ENCODE measurements at regions not wholly inside any gene's neighbourhood (a gene's known extent, or its start where the extent isn't known, plus 50 kb on each side); places are given as distances from the start of the nearest gene placed in this dataset.

GRCh38 chr17:71402007-71402406 lies 718.8 kb upstream of the SOX9 start:
- Mint-ChIP-seq H3K4me1 (no peaks in the 10 kb centered on the region), H3K27me3 (no peaks in the 10 kb centered on the region), H3K27ac (no peak overlapping the region), H3K4me3 (no peak overlapping the region), H3K9me3 (ENCODE audit: insufficient read depth) (no peaks in the 10 kb centered on the region)
- Histone ChIP-seq H3K4me2 (replicated peaks; ENCODE audit: low read depth, low read length, poor library complexity, severe bottlenecking) (no peak overlapping the region), H3K27me3 (replicated peaks in 1 of 4; ENCODE audit: control extremely low read depth in 1 of 4, control insufficient read depth in 3 of 4, insufficient read depth in 4 of 4, low read length in 3 of 4) (no peaks in the 10 kb centered on the region), H3K36me3 (replicated peaks in 1 of 2; ENCODE audit: control extremely low read depth in 1 of 2, control insufficient read depth in 1 of 2, extremely low read depth in 1 of 2, insufficient read depth in 2 of 2, low read length in 1 of 2) (no peaks in the 10 kb centered on the region), H3K4me1 (ENCODE audit: control insufficient read depth in 2 of 2, insufficient read depth in 2 of 2, low read length in 2 of 2) (no peaks in the 10 kb centered on the region), H3K9ac (ENCODE audit: low read length) (no peak overlapping the region), H3K27ac (ENCODE audit: low read length in 2 of 2) (no peak overlapping the region), H2AFZ (ENCODE audit: insufficient read depth, low read depth, low read length, poor library complexity, severe bottlenecking) (no peak overlapping the region), H4K20me1 (ENCODE audit: control insufficient read depth, insufficient read depth, low read length, poor library complexity, severe bottlenecking) (no peaks in the 10 kb centered on the region), H3K79me2 (ENCODE audit: control insufficient read depth, insufficient read depth, low read length) (no peaks in the 10 kb centered on the region), H3K4me3 (ENCODE audit: control extremely low read depth in 1 of 5, extremely low read depth in 1 of 5, insufficient read depth in 1 of 5, low read depth in 2 of 5, low read length in 4 of 5) (no peak overlapping the region), H3K9me3 (ENCODE audit: control extremely low read depth in 1 of 3, control insufficient read depth in 2 of 3, insufficient read depth in 1 of 3, low read length in 2 of 3) (peaks cover 0 to 12% (median 0%) of the 10 kb centered on the region in 3 donors)
- WGBS (ENCODE audit: insufficient coverage), result no CpG with 5 or more reads among the region's 1 CpG
- DNase-seq, result no peak
- ChIA-PET POLR2A (no interaction called here), CTCF (interaction anchor here (0.7 kb wide), 1 partner anchor 850 kb away, joined by 6 read pairs; no protein-coding TSS in a partner anchor)
- intact Hi-C loops (cut with micrococcal nuclease), result no loop called here
- no peak for TF ChIP-seq EZH2 (IDR thresholded peaks at IDR 0.05; ENCODE audit: borderline replicate concordance, insufficient read depth, low read depth, low read length, poor library complexity, severe bottlenecking)
- no peak for TF ChIP-seq CTCF (IDR thresholded peaks at IDR 0.05)
- no peak for ATAC-seq (ENCODE audit: low read depth)

GRCh38 chr17:71402661-71403141 lies 718.1 kb upstream of the SOX9 start:
- no peak for ATAC-seq (ENCODE audit: low read depth)
- no peak for DNase-seq
- Histone ChIP-seq H3K27me3 (replicated peaks in 1 of 4; ENCODE audit: control extremely low read depth in 1 of 4, control insufficient read depth in 3 of 4, insufficient read depth in 4 of 4, low read length in 3 of 4) (no peaks in the 10 kb centered on the region), H2AFZ (ENCODE audit: insufficient read depth, low read depth, low read length, poor library complexity, severe bottlenecking) (no peak overlapping the region), H3K27ac (ENCODE audit: low read length in 2 of 2) (no peak overlapping the region), H3K4me3 (ENCODE audit: control extremely low read depth in 1 of 5, extremely low read depth in 1 of 5, insufficient read depth in 1 of 5, low read depth in 2 of 5, low read length in 4 of 5) (no peak overlapping the region), H3K9ac (ENCODE audit: low read length) (no peak overlapping the region), H3K36me3 (replicated peaks in 1 of 2; ENCODE audit: control extremely low read depth in 1 of 2, control insufficient read depth in 1 of 2, extremely low read depth in 1 of 2, insufficient read depth in 2 of 2, low read length in 1 of 2) (no peaks in the 10 kb centered on the region), H3K9me3 (ENCODE audit: control extremely low read depth in 1 of 3, control insufficient read depth in 2 of 3, insufficient read depth in 1 of 3, low read length in 2 of 3) (peaks cover 0 to 11% (median 0%) of the 10 kb centered on the region in 3 donors), H3K4me2 (replicated peaks; ENCODE audit: low read depth, low read length, poor library complexity, severe bottlenecking) (no peak overlapping the region), H3K79me2 (ENCODE audit: control insufficient read depth, insufficient read depth, low read length) (no peaks in the 10 kb centered on the region), H4K20me1 (ENCODE audit: control insufficient read depth, insufficient read depth, low read length, poor library complexity, severe bottlenecking) (no peaks in the 10 kb centered on the region), H3K4me1 (ENCODE audit: control insufficient read depth in 2 of 2, insufficient read depth in 2 of 2, low read length in 2 of 2) (no peaks in the 10 kb centered on the region)
- Mint-ChIP-seq H3K4me3 (no peak overlapping the region), H3K9me3 (ENCODE audit: insufficient read depth) (no peaks in the 10 kb centered on the region), H3K4me1 (no peaks in the 10 kb centered on the region), H3K27ac (no peak overlapping the region), H3K27me3 (no peaks in the 10 kb centered on the region)
- TF ChIP-seq EZH2 (IDR thresholded peaks at IDR 0.05; ENCODE audit: borderline replicate concordance, insufficient read depth, low read depth, low read length, poor library complexity, severe bottlenecking) (no peak), CTCF (IDR thresholded peaks at IDR 0.05) (no peak)
- CTCF ChIA-PET, result no interaction called here
- WGBS (ENCODE audit: insufficient coverage), result 66% methylated on average over 2 of the region's 3 CpGs
- intact Hi-C loops (cut with micrococcal nuclease), result no loop called here
- POLR2A ChIA-PET, result no interaction called here

Measured in B cell (primary cell).